Right lobe of liver (tissue), 6 donors: ENCODE measurements at regions not wholly inside any gene's neighbourhood (a gene's known extent, or its start where the extent isn't known, plus 50 kb on each side); places are given as distances from the start of the nearest gene placed in this dataset.

Source experiments
- ATAC-seq, 4 donors: fragments of 200-7000 bp; cut with Tn5 transposase; one replicate each; pipeline ENCODE4 v1.9.1; 2020; ENCODE audit warnings: mild to moderate bottlenecking in 4 of 4, moderate library complexity in 4 of 4
- DNase-seq, 3 donors: peaks; one replicate each; pipeline ENCODE4 v3.0.0-alpha.2; 2020
- H3K27ac ChIP-seq, 3 donors: fragments of 200-600 bp; one replicate each; pipeline ENCODE4 v1.8.0; 2022
- H3K27me3 ChIP-seq, 2 donors: fragments of 200-600 bp; one replicate each; pipeline ENCODE4 v1.8.0; 2022
- H3K36me3 ChIP-seq, 4 donors: fragments of 200-600 bp; sonication (generic) in 1 of 4; one replicate each; pipeline versions ENCODE4 v1.5.1 to v1.8.0; 2017 to 2022; ENCODE audit warnings: control low read depth in 1 of 4
- H3K4me1 ChIP-seq, 4 donors: fragments of 200-600 bp; sonication (generic) in 1 of 4; one replicate each; pipeline versions ENCODE4 v1.5.1 to v1.8.0; 2017 to 2022; ENCODE audit warnings: control low read depth in 1 of 4
- H3K4me3 ChIP-seq, 3 donors: fragments of 200-600 bp; one replicate each; pipeline ENCODE4 v1.8.0; 2022
- H3K9me3 ChIP-seq, 4 donors: fragments of 200-600 bp; sonication (generic) in 1 of 4; one replicate each; pipeline versions ENCODE4 v1.5.1 to v1.8.0; 2017 to 2022; ENCODE audit warnings: control low read depth in 1 of 4
- CTCF ChIP-seq, 4 donors: fragments of 200-600 bp in 3 of 4; fragments of 450-650 bp in 1 of 4; IDR thresholded peaks; one replicate each; pipeline versions ENCODE4 v1.5.1 to v1.8.0; 2016 to 2022; ENCODE audit warnings: antibody characterized with exemption in 4 of 4, mild to moderate bottlenecking in 2 of 4
- POLR2A ChIP-seq: fragments of 450-650 bp; IDR thresholded peaks from one replicate; pipeline ENCODE4 v1.6.1; 2017; ENCODE audit warnings: antibody characterized with exemption, mild to moderate bottlenecking
- WGBS: methylation state at CpG from one replicate; pipeline ENCODE4 v1.1.6; 2018; ENCODE audit warnings: low coverage, low lambda C conversion rate; ENCODE audit not compliant: insufficient coverage; ENCODE audit errors: missing lambda C conversion rate; 5-methylcytosine and 5-hydroxymethylcytosine counted together
- intact Hi-C, 2 donors: fragments of 100-400 bp; cut with DNase I; formaldehyde crosslinking; loops; one replicate each; pipeline versions ENCODE4 v1.11.2 to v1.14.1; 2022
- donor health status: DM: no; HTN: yes; CAD: no.
- donor health status: DM: no; HTN: no; CAD: no.
- donor health status: DM: no; HTN: no; CAD: no.
- donor health status: DM: no; HTN: yes; CAD: no.
- donor health status: DM: no; HTN: yes; CAD: no.

- Histone ChIP-seq H3K4me3 (no peak overlapping the region), H3K4me1 (no peaks in the 10 kb centered on the region), H3K27ac (no peak overlapping the region), H3K27me3 (no peaks in the 10 kb centered on the region), H3K9me3 (no peaks in the 10 kb centered on the region), H3K36me3 (no peaks in the 10 kb centered on the region)
- no peak for DNase-seq
- TF ChIP-seq CTCF (IDR thresholded peaks at IDR 0.05) (no peak), POLR2A (no peak)
- intact Hi-C loops = no loop called here
- WGBS = 32% methylated on average over 4 of the region's 4 CpGs
- no peak for ATAC-seq
Measured at GRCh38 chr5:3526551-3527185, 69.0 kb upstream of the IRX1 start.

- H3K27me3 ChIP-seq = no peaks in the 10 kb centered on the region
- ATAC-seq (no peak), DNase-seq (no peak)
- no peaks in the 10 kb centered on the region for H3K9me3 ChIP-seq
- no peak overlapping the region for H3K27ac ChIP-seq
- WGBS = 54% methylated on average over 3 of the region's 3 CpGs
- H3K4me3 ChIP-seq = no peak overlapping the region
- H3K36me3 ChIP-seq = no peaks in the 10 kb centered on the region
- TF ChIP-seq CTCF (IDR thresholded peaks at IDR 0.05) = no peak
- intact Hi-C loops = no loop called here
- H3K4me1 ChIP-seq = no peaks in the 10 kb centered on the region
Measured at GRCh38 chr5:3522491-3522890, 73.1 kb upstream of the IRX1 start.

- H3K4me3 ChIP-seq = no peak overlapping the region
- WGBS = 55% methylated on average over 8 of the region's 9 CpGs
- intact Hi-C loops = no loop called here
- no peak for TF ChIP-seq CTCF (IDR thresholded peaks at IDR 0.05)
- TF ChIP-seq POLR2A = no peak
- H3K27ac ChIP-seq = no peak overlapping the region
- no peaks in the 10 kb centered on the region for H3K9me3 ChIP-seq
- no peak for ATAC-seq
- no peaks in the 10 kb centered on the region for H3K27me3 ChIP-seq
- no peak for DNase-seq
- H3K4me1 ChIP-seq = no peaks in the 10 kb centered on the region
- no peaks in the 10 kb centered on the region for H3K36me3 ChIP-seq
Measured at GRCh38 chr5:3518576-3518975, 77.1 kb upstream of the IRX1 start.

GRCh38 chr5:3518051-3518450, 77.6 kb upstream of the IRX1 start:
- H3K4me3 ChIP-seq = no peak overlapping the region
- DNase-seq = no peak
- WGBS = 44% methylated on average over 9 of the region's 11 CpGs
- TF ChIP-seq POLR2A = no peak
- no peak for TF ChIP-seq CTCF (IDR thresholded peaks at IDR 0.05)
- H3K9me3 ChIP-seq = no peaks in the 10 kb centered on the region
- H3K36me3 ChIP-seq = no peaks in the 10 kb centered on the region
- H3K27me3 ChIP-seq = no peaks in the 10 kb centered on the region
- no peaks in the 10 kb centered on the region for H3K4me1 ChIP-seq
- intact Hi-C loops = no loop called here
- no peak for ATAC-seq
- no peak overlapping the region for H3K27ac ChIP-seq

GRCh38 chr5:3517348-3517747, 78.3 kb upstream of the IRX1 start:
- intact Hi-C loops = no loop called here
- WGBS = 22% methylated on average over 9 of the region's 9 CpGs
- DNase-seq = no peak

More at GRCh38 chr5:3517348-3517747, 78.3 kb upstream of the IRX1 start:
- no peak for ATAC-seq
- no peaks in the 10 kb centered on the region for H3K27me3 ChIP-seq
- H3K9me3 ChIP-seq = no peaks in the 10 kb centered on the region
- TF ChIP-seq CTCF (IDR thresholded peaks at IDR 0.05) (no peak), POLR2A (no peak)
- no peak overlapping the region for H3K4me3 ChIP-seq
- H3K27ac ChIP-seq = no peak overlapping the region
- H3K4me1 ChIP-seq = no peaks in the 10 kb centered on the region
- no peaks in the 10 kb centered on the region for H3K36me3 ChIP-seq
